Neural progenitor cell (in vitro differentiated cells): ENCODE measurements at regions not wholly inside any gene's neighbourhood (a gene's known extent, or its start where the extent isn't known, plus 50 kb on each side); places are given as distances from the start of the nearest gene placed in this dataset.

Source experiments
- CTCF ChIP-seq: fragments of 200-600 bp; sonication (generic); IDR thresholded peaks from 2 replicates; pipeline ENCODE4 v1.5.1; 2017; ENCODE audit warnings: antibody characterized with exemption, mild to moderate bottlenecking
- EZH2 ChIP-seq: fragments of 200-600 bp; sonication (generic); IDR thresholded peaks from 2 replicates; pipeline ENCODE4 v1.6.1; 2017; ENCODE audit warnings: antibody characterized with exemption, mild to moderate bottlenecking, moderate library complexity

- TF ChIP-seq CTCF (no peak), EZH2 (no peak)
These were observed 649.2 kb downstream of the EFNA5 start for GRCh38 chr5:107021575-107021974.
